T-helper 1 cell treated with Interleukin-12 subunit alpha and Interleukin-12 subunit beta and Interleukin-4 antibody, amounts not matched to agents 30 μg/mL and 1 μg/mL, for 36 hours (primary cell): ENCODE measurements at regions not wholly inside any gene's neighbourhood (a gene's known extent, or its start where the extent isn't known, plus 50 kb on each side); places are given as distances from the start of the nearest gene placed in this dataset.

ENCODE experiments used
- H3K27ac Mint-ChIP-seq: one replicate; pipeline ENCODE4 v1.8.0; 2021; ENCODE audit warnings: mild to moderate bottlenecking, mixed read lengths
- H3K27me3 Mint-ChIP-seq: one replicate; pipeline ENCODE4 v1.8.0; 2021; ENCODE audit warnings: low read depth, mixed read lengths
- H3K36me3 Mint-ChIP-seq: one replicate; pipeline ENCODE4 v1.8.0; 2021; ENCODE audit warnings: low read depth, mixed read lengths
- H3K4me1 Mint-ChIP-seq: one replicate; pipeline ENCODE4 v1.8.0; 2021; ENCODE audit warnings: low read depth, mixed read lengths
- H3K4me3 Mint-ChIP-seq: one replicate; pipeline ENCODE4 v1.8.0; 2021; ENCODE audit warnings: mild to moderate bottlenecking, moderate library complexity, mixed read lengths
- H3K9me3 Mint-ChIP-seq: one replicate; pipeline ENCODE4 v1.8.0; 2021; ENCODE audit warnings: mixed read lengths

GRCh38 chr5:154620411-154620810 lies 134.8 kb upstream of the LARP1 start:
- no peaks in the 10 kb centered on the region for H3K9me3 Mint-ChIP-seq
- no peaks in the 10 kb centered on the region for H3K4me1 Mint-ChIP-seq
- no peak overlapping the region for H3K4me3 Mint-ChIP-seq
- H3K27ac Mint-ChIP-seq: no peak overlapping the region
- H3K36me3 Mint-ChIP-seq: no peaks in the 10 kb centered on the region
- H3K27me3 Mint-ChIP-seq: peaks cover 16% of the 10 kb centered on the region

- Mint-ChIP-seq H3K27ac (no peak overlapping the region), H3K36me3 (no peaks in the 10 kb centered on the region), H3K4me1 (no peaks in the 10 kb centered on the region), H3K9me3 (no peaks in the 10 kb centered on the region), H3K27me3 (peaks cover 11% of the 10 kb centered on the region), H3K4me3 (no peak overlapping the region)
Measured at GRCh38 chr5:154618696-154619095, 136.5 kb upstream of the LARP1 start.

GRCh38 chr5:154614595-154614994 lies 136.6 kb upstream of the HAND1 start:
- H3K4me3 Mint-ChIP-seq: no peak overlapping the region

GRCh38 chr5:154614125-154614524 lies 136.1 kb upstream of the HAND1 start:
- Mint-ChIP-seq H3K4me3 (no peak overlapping the region), H3K36me3 (no peaks in the 10 kb centered on the region), H3K9me3 (no peaks in the 10 kb centered on the region), H3K4me1 (peaks cover 2% of the 10 kb centered on the region), H3K27me3 (peaks cover 42% of the 10 kb centered on the region), H3K27ac (no peak overlapping the region)

More at GRCh38 chr5:154614595-154614994, 136.6 kb upstream of the HAND1 start:
- Mint-ChIP-seq H3K27me3 (peaks cover 38% of the 10 kb centered on the region), H3K4me1 (peaks cover 2% of the 10 kb centered on the region), H3K27ac (no peak overlapping the region), H3K36me3 (no peaks in the 10 kb centered on the region), H3K9me3 (no peaks in the 10 kb centered on the region)

- H3K4me1 Mint-ChIP-seq: peaks cover 2% of the 10 kb centered on the region
- no peaks in the 10 kb centered on the region for H3K36me3 Mint-ChIP-seq
- H3K4me3 Mint-ChIP-seq: no peak overlapping the region
- H3K27me3 Mint-ChIP-seq: peaks cover 46% of the 10 kb centered on the region
- no peak overlapping the region for H3K27ac Mint-ChIP-seq
- no peaks in the 10 kb centered on the region for H3K9me3 Mint-ChIP-seq
Measured at GRCh38 chr5:154612666-154613065, 134.6 kb upstream of the HAND1 start.

GRCh38 chr5:154611341-154611767 lies 133.3 kb upstream of the HAND1 start:
- Mint-ChIP-seq H3K4me1 (peaks cover 2% of the 10 kb centered on the region), H3K27me3 (peaks cover 49% of the 10 kb centered on the region), H3K36me3 (no peaks in the 10 kb centered on the region), H3K27ac (no peak overlapping the region), H3K4me3 (peak overlapping the region; percentile 13), H3K9me3 (no peaks in the 10 kb centered on the region)

- Mint-ChIP-seq H3K27me3 (peaks cover 52% of the 10 kb centered on the region), H3K36me3 (no peaks in the 10 kb centered on the region), H3K4me3 (no peak overlapping the region), H3K27ac (no peak overlapping the region), H3K9me3 (no peaks in the 10 kb centered on the region), H3K4me1 (peaks cover 2% of the 10 kb centered on the region)
Measured at GRCh38 chr5:154610321-154611154, 132.5 kb upstream of the HAND1 start.

- Mint-ChIP-seq H3K9me3 (no peaks in the 10 kb centered on the region), H3K4me3 (no peak overlapping the region), H3K27ac (no peak overlapping the region), H3K36me3 (no peaks in the 10 kb centered on the region), H3K27me3 (peaks cover 62% of the 10 kb centered on the region), H3K4me1 (peaks cover 2% of the 10 kb centered on the region)
Measured at GRCh38 chr5:154609251-154609650, 131.2 kb upstream of the HAND1 start.

- peaks cover 67% of the 10 kb centered on the region for H3K27me3 Mint-ChIP-seq
- H3K27ac Mint-ChIP-seq: no peak overlapping the region
- H3K4me3 Mint-ChIP-seq: no peak overlapping the region
- no peaks in the 10 kb centered on the region for H3K9me3 Mint-ChIP-seq
- peaks cover 2% of the 10 kb centered on the region for H3K4me1 Mint-ChIP-seq
- H3K36me3 Mint-ChIP-seq: no peaks in the 10 kb centered on the region
Measured at GRCh38 chr5:154608531-154609011, 130.5 kb upstream of the HAND1 start.

- Mint-ChIP-seq H3K9me3 (no peaks in the 10 kb centered on the region), H3K27ac (no peak overlapping the region), H3K4me1 (peaks cover 2% of the 10 kb centered on the region), H3K36me3 (no peaks in the 10 kb centered on the region), H3K4me3 (no peak overlapping the region), H3K27me3 (peaks cover 72% of the 10 kb centered on the region)
Measured at GRCh38 chr5:154607746-154608145, 129.7 kb upstream of the HAND1 start.

GRCh38 chr5:154606246-154606645 lies 128.2 kb upstream of the HAND1 start:
- Mint-ChIP-seq H3K4me3 (no peak overlapping the region), H3K27ac (no peak overlapping the region), H3K9me3 (no peaks in the 10 kb centered on the region), H3K36me3 (no peaks in the 10 kb centered on the region), H3K4me1 (peaks cover 1% of the 10 kb centered on the region), H3K27me3 (peaks cover 65% of the 10 kb centered on the region)

- H3K9me3 Mint-ChIP-seq: no peaks in the 10 kb centered on the region
- no peaks in the 10 kb centered on the region for H3K4me1 Mint-ChIP-seq
- H3K36me3 Mint-ChIP-seq: no peaks in the 10 kb centered on the region
- H3K4me3 Mint-ChIP-seq: no peak overlapping the region
- no peak overlapping the region for H3K27ac Mint-ChIP-seq
- H3K27me3 Mint-ChIP-seq: peaks cover 45% of the 10 kb centered on the region
Measured at GRCh38 chr5:154603953-154604679, 126.1 kb upstream of the HAND1 start.

GRCh38 chr5:154603485-154603884 lies 125.5 kb upstream of the HAND1 start:
- no peaks in the 10 kb centered on the region for H3K36me3 Mint-ChIP-seq
- peaks cover 39% of the 10 kb centered on the region for H3K27me3 Mint-ChIP-seq
- no peaks in the 10 kb centered on the region for H3K9me3 Mint-ChIP-seq
- no peak overlapping the region for H3K27ac Mint-ChIP-seq
- H3K4me3 Mint-ChIP-seq: no peak overlapping the region
- H3K4me1 Mint-ChIP-seq: no peaks in the 10 kb centered on the region

- H3K4me1 Mint-ChIP-seq: no peaks in the 10 kb centered on the region
- no peak overlapping the region for H3K4me3 Mint-ChIP-seq
- no peaks in the 10 kb centered on the region for H3K9me3 Mint-ChIP-seq
- peaks cover 38% of the 10 kb centered on the region for H3K27me3 Mint-ChIP-seq
- no peak overlapping the region for H3K27ac Mint-ChIP-seq
- no peaks in the 10 kb centered on the region for H3K36me3 Mint-ChIP-seq
Measured at GRCh38 chr5:154603011-154603410, 125.0 kb upstream of the HAND1 start.

- H3K27me3 Mint-ChIP-seq: peaks cover 34% of the 10 kb centered on the region
- H3K36me3 Mint-ChIP-seq: no peaks in the 10 kb centered on the region
- no peaks in the 10 kb centered on the region for H3K4me1 Mint-ChIP-seq
- H3K27ac Mint-ChIP-seq: no peak overlapping the region
- H3K9me3 Mint-ChIP-seq: no peaks in the 10 kb centered on the region
- H3K4me3 Mint-ChIP-seq: no peak overlapping the region
Measured at GRCh38 chr5:154601014-154601413, 123.0 kb upstream of the HAND1 start.
